B cell (primary cell): ENCODE measurements at regions not wholly inside any gene's neighbourhood (a gene's known extent, or its start where the extent isn't known, plus 50 kb on each side); places are given as distances from the start of the nearest gene placed in this dataset.

Source experiments
- ATAC-seq: fragments of 200-7000 bp; cut with Tn5 transposase; one replicate; pipeline ENCODE4 v1.10.0; 2021; ENCODE audit warnings: low read depth, mild to moderate bottlenecking, moderate number of reproducible peaks, moderate library complexity
- CTCF ChIA-PET: fragments of 350-600 bp; sonication (Branson Sonifier 250); formaldehyde crosslinking; loops from one replicate; lab custom pipeline; 2021; ENCODE audit warnings: antibody characterized with exemption, inconsistent platforms; lab: Charles Lee
- POLR2A ChIA-PET: fragments of 350-600 bp; sonication (Branson Sonifier 250); formaldehyde crosslinking; loops from one replicate; lab custom pipeline; 2021; ENCODE audit warnings: antibody characterized with exemption; lab: Charles Lee
- DNase-seq: peaks from one replicate; pipeline ENCODE4 v3.0.0; 2013
- H2AFZ ChIP-seq: 2 replicates; pipeline ENCODE4 v1.6.1; 2012; ENCODE audit warnings: mild to moderate bottlenecking, low read depth, low read length; ENCODE audit not compliant: insufficient read depth, poor library complexity, severe bottlenecking
- H3K27ac ChIP-seq, 2 donors: 1 replicate in 1 of 2; 2 replicates in 1 of 2; pipeline ENCODE4 v1.5.1; 2012 to 2013; ENCODE audit warnings: low read length in 2 of 2, mild to moderate bottlenecking in 2 of 2, moderate library complexity in 1 of 2
- H3K27me3 ChIP-seq, 4 experiments: fragments of 200-600 bp in 1 of 4; sonication (generic) in 1 of 4; replicated peaks in 1 of 4; 1 replicate in 2 of 4; 2 replicates in 2 of 4; pipeline versions ENCODE4 v1.6.1 to v1.7.0; 2013 to 2016; ENCODE audit warnings: low read length in 3 of 4, mild to moderate bottlenecking in 2 of 4, mixed read lengths in 1 of 4, moderate library complexity in 1 of 4; ENCODE audit not compliant: insufficient read depth in 4 of 4, control insufficient read depth in 3 of 4; ENCODE audit errors: control extremely low read depth in 1 of 4
- H3K36me3 ChIP-seq, 2 experiments: replicated peaks in 1 of 2; 1 replicate in 1 of 2; 2 replicates in 1 of 2; pipeline versions ENCODE4 v1.6.1 to v1.7.1; 2013; ENCODE audit warnings: low read length in 1 of 2; ENCODE audit not compliant: insufficient read depth in 2 of 2, control insufficient read depth in 1 of 2; ENCODE audit errors: control extremely low read depth in 1 of 2, extremely low read depth in 1 of 2
- H3K4me1 ChIP-seq, 2 donors: fragments of 200-600 bp in 1 of 2; sonication (generic) in 1 of 2; 1 replicate in 1 of 2; 2 replicates in 1 of 2; pipeline versions ENCODE4 v1.5.1 to v1.6.1; 2013 to 2017; ENCODE audit warnings: low read length in 2 of 2; ENCODE audit not compliant: control insufficient read depth in 2 of 2, insufficient read depth in 2 of 2
- H3K4me2 ChIP-seq: replicated peaks from 2 replicates; pipeline ENCODE3; 2012; ENCODE audit warnings: mild to moderate bottlenecking, low read depth, low read length; ENCODE audit not compliant: poor library complexity, severe bottlenecking
- H3K4me3 ChIP-seq, 5 experiments: fragments of 200-600 bp in 1 of 5; sonication (generic) in 1 of 5; 1 replicate in 3 of 5; 2 replicates in 2 of 5; pipeline versions ENCODE4 v1.5.1 to v1.7.0; 2011 to 2016; ENCODE audit warnings: low read length in 4 of 5, mild to moderate bottlenecking in 4 of 5, low read depth in 2 of 5, control low read depth in 1 of 5, moderate library complexity in 1 of 5; ENCODE audit not compliant: insufficient read depth in 1 of 5; ENCODE audit errors: control extremely low read depth in 1 of 5, extremely low read depth in 1 of 5
- H3K79me2 ChIP-seq: fragments of 200-600 bp; sonication (generic); one replicate; pipeline ENCODE4 v1.6.0; 2016; ENCODE audit warnings: low read length; ENCODE audit not compliant: control insufficient read depth, insufficient read depth
- H3K9ac ChIP-seq: fragments of 200-600 bp; sonication (generic); 2 replicates; pipeline ENCODE4 v1.6.1; 2017; ENCODE audit warnings: mild to moderate bottlenecking, low read length, moderate library complexity
- H3K9me3 ChIP-seq, 3 donors: one replicate each; pipeline versions ENCODE4 v1.6.1 to v1.7.1; 2013; ENCODE audit warnings: low read length in 2 of 3; ENCODE audit not compliant: control insufficient read depth in 2 of 3, insufficient read depth in 1 of 3; ENCODE audit errors: control extremely low read depth in 1 of 3
- H4K20me1 ChIP-seq: 2 replicates; pipeline ENCODE4 v1.6.0; 2012; ENCODE audit warnings: mild to moderate bottlenecking, low read length; ENCODE audit not compliant: insufficient read depth, control insufficient read depth, poor library complexity, severe bottlenecking
- H3K27ac Mint-ChIP-seq: one replicate; pipeline ENCODE4 v1.8.0; 2021; ENCODE audit warnings: mixed read lengths
- H3K27me3 Mint-ChIP-seq: one replicate; pipeline ENCODE4 v1.8.0; 2021; ENCODE audit warnings: mixed read lengths
- H3K4me1 Mint-ChIP-seq: one replicate; pipeline ENCODE4 v1.8.0; 2021; ENCODE audit warnings: mixed read lengths
- H3K4me3 Mint-ChIP-seq: one replicate; pipeline ENCODE4 v1.8.0; 2021; ENCODE audit warnings: mixed read lengths
- H3K9me3 Mint-ChIP-seq: one replicate; pipeline ENCODE4 v1.8.0; 2022; ENCODE audit warnings: mixed read lengths; ENCODE audit not compliant: insufficient read depth
- EZH2 ChIP-seq: IDR thresholded peaks from 2 replicates; pipeline ENCODE4 v1.6.1; 2012; ENCODE audit warnings: borderline replicate concordance, low read depth, mild to moderate bottlenecking, moderate library complexity, low read length; ENCODE audit not compliant: insufficient read depth, poor library complexity, severe bottlenecking
- WGBS: methylation state at CpG from one replicate; pipeline ENCODE4 v1.1.5; 2013; ENCODE audit warnings: missing lambda C conversion rate; ENCODE audit not compliant: insufficient coverage; 5-methylcytosine and 5-hydroxymethylcytosine counted together
- intact Hi-C: fragments of 100-400 bp; cut with micrococcal nuclease; formaldehyde crosslinking; loops from one replicate; pipeline ENCODE4 v1.10.0; 2022
- TF ChIP-seq, protein P1 (sequence below): fragments of 200-600 bp; IDR thresholded peaks from one replicate; pipeline ENCODE4 v1.8.0; 2022; ENCODE audit warnings: antibody characterized with exemption, mild to moderate bottlenecking

DNA sequence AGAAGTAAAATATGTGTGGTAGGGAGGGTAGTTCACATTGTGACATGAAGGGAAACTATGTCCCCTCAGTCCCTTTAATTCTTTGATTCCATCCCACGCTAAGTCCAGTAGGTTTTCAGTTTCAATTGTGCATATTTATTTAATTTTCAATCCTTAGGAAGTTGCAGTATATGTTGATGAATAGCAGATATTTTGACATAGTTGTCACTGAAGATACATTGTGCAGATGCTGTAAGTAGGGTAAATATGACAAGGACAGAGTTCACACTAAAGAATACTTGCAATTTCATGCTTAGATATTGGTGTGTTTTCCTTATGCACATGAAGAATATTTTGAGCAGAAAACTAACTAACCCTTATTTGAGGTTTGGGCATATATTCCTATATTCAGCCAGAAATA is 595.4 kb upstream of the MIR17HG start:
- ATAC-seq, result no peak
- Histone ChIP-seq H3K9ac (no peak overlapping the region), H4K20me1 (no peaks in the 10 kb centered on the region), H3K9me3 (peaks cover 0 to 4% (median 0%) of the 10 kb centered on the region in 3 donors), H2AFZ (no peak overlapping the region), H3K79me2 (no peaks in the 10 kb centered on the region), H3K27me3 (no peaks in the 10 kb centered on the region), H3K4me2 (no peak overlapping the region), H3K27ac (no peak overlapping the region), H3K4me3 (no peak overlapping the region), H3K36me3 (no peaks in the 10 kb centered on the region), H3K4me1 (no peaks in the 10 kb centered on the region)
- H3K27ac Mint-ChIP-seq, result no peak overlapping the region
- H3K27me3 Mint-ChIP-seq, result no peaks in the 10 kb centered on the region
- no CpG with 5 or more reads among the region's 1 CpG for WGBS
- ChIA-PET POLR2A (no interaction called here), CTCF (no interaction called here)
- H3K4me1 Mint-ChIP-seq, result no peaks in the 10 kb centered on the region
- no peak overlapping the region for H3K4me3 Mint-ChIP-seq
- peaks cover 5% of the 10 kb centered on the region for H3K9me3 Mint-ChIP-seq
- no peak for DNase-seq
- TF ChIP-seq, protein P1, sequence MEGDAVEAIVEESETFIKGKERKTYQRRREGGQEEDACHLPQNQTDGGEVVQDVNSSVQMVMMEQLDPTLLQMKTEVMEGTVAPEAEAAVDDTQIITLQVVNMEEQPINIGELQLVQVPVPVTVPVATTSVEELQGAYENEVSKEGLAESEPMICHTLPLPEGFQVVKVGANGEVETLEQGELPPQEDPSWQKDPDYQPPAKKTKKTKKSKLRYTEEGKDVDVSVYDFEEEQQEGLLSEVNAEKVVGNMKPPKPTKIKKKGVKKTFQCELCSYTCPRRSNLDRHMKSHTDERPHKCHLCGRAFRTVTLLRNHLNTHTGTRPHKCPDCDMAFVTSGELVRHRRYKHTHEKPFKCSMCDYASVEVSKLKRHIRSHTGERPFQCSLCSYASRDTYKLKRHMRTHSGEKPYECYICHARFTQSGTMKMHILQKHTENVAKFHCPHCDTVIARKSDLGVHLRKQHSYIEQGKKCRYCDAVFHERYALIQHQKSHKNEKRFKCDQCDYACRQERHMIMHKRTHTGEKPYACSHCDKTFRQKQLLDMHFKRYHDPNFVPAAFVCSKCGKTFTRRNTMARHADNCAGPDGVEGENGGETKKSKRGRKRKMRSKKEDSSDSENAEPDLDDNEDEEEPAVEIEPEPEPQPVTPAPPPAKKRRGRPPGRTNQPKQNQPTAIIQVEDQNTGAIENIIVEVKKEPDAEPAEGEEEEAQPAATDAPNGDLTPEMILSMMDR, result no peak
- no peak for TF ChIP-seq EZH2
- intact Hi-C loops, result no loop called here

DNA sequence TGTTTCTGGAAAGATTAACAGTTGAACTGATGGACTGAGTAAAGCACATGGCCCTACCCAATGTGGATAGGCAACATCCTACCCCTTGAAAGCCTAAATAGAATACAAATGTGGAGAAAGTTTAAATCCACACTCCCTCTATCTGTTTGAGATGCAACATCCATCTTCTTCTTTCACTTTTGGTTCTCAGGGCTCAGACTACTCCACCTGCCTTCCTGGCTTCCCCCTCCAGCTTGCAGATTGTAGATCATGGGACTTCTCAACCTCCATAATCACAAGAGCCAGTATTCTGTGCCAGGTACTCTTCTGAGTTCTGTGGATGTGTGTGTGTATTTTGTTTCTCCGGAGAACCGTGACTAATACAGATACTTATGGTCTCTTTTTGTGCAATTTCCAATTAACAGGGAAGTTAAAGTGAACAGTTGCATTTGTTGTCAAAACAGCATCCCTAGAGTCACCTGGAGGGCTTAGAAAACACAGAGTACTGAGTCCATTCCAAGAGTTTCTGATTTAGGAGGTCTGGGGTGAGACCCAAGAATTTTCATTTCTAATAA is 590.3 kb upstream of the MIR17HG start:
- WGBS, result 93% methylated on average over 2 of the region's 2 CpGs
- H3K79me2 ChIP-seq, result no peaks in the 10 kb centered on the region
- POLR2A ChIA-PET, result no interaction called here
- ATAC-seq, result no peak
- no peak overlapping the region for H3K27ac ChIP-seq
- H3K27me3 ChIP-seq, result no peaks in the 10 kb centered on the region
- no peak overlapping the region for H3K9ac ChIP-seq
- H3K27me3 Mint-ChIP-seq, result no peaks in the 10 kb centered on the region
- peaks cover 5% of the 10 kb centered on the region for H3K9me3 Mint-ChIP-seq
- no peak for DNase-seq
- H3K4me3 Mint-ChIP-seq, result no peak overlapping the region
- no peak overlapping the region for H3K4me2 ChIP-seq
- no peak overlapping the region for H3K27ac Mint-ChIP-seq
- H3K4me1 ChIP-seq, result no peaks in the 10 kb centered on the region
- H3K4me3 ChIP-seq, result no peak overlapping the region
- no peaks in the 10 kb centered on the region for H4K20me1 ChIP-seq
- H3K4me1 Mint-ChIP-seq, result no peaks in the 10 kb centered on the region
- no peak overlapping the region for H2AFZ ChIP-seq
- H3K9me3 ChIP-seq, result no peaks in the 10 kb centered on the region
- no peak for TF ChIP-seq EZH2
- TF ChIP-seq, protein P1, result no peak
- no peaks in the 10 kb centered on the region for H3K36me3 ChIP-seq
- CTCF ChIA-PET, result no interaction called here
- intact Hi-C loops, result no loop called here
